AG04450 (cell line): ENCODE measurements at regions not wholly inside any gene's neighbourhood (a gene's known extent, or its start where the extent isn't known, plus 50 kb on each side); places are given as distances from the start of the nearest gene placed in this dataset.

ENCODE experiments used
- CTCF ChIA-PET: fragments of 300-600, 350-600 bp; formaldehyde crosslinking; extraction: SDS; loops from one replicate; lab custom pipeline; 2022; ENCODE audit warnings: antibody characterized with exemption, inconsistent platforms; lab: Charles Lee
- POLR2A ChIA-PET: fragments of 350-600 bp; formaldehyde crosslinking; extraction: SDS; loops from one replicate; lab custom pipeline; 2021; ENCODE audit warnings: antibody characterized with exemption, inconsistent platforms; lab: Yijun Ruan, JAX
- DNase-seq: peaks from one replicate; pipeline ENCODE4 v3.0.0-alpha.2; 2011; ENCODE audit warnings: low read depth, low spot score
- H3K27ac ChIP-seq: one replicate; pipeline ENCODE4 v1.5.1; 2012; ENCODE audit warnings: low read depth, low read length, control low read depth
- H3K27me3 ChIP-seq: one replicate; pipeline ENCODE4 v1.6.0; 2012; ENCODE audit warnings: low read length; ENCODE audit not compliant: control insufficient read depth, insufficient read depth
- H3K4me3 ChIP-seq: 2 replicates; pipeline ENCODE4 v1.5.1; 2011; ENCODE audit warnings: mild to moderate bottlenecking, low read depth, low read length, control low read depth
- H3K9me3 ChIP-seq: 2 replicates; pipeline ENCODE4 v1.5.1; 2012; ENCODE audit warnings: low read length; ENCODE audit not compliant: control insufficient read depth, insufficient read depth
- TF ChIP-seq, protein P1 (sequence below): IDR thresholded peaks from 2 replicates; pipeline ENCODE4 v1.5.1; 2011; ENCODE audit warnings: low read depth, low read length, control low read depth, inconsistent platforms

DNA sequence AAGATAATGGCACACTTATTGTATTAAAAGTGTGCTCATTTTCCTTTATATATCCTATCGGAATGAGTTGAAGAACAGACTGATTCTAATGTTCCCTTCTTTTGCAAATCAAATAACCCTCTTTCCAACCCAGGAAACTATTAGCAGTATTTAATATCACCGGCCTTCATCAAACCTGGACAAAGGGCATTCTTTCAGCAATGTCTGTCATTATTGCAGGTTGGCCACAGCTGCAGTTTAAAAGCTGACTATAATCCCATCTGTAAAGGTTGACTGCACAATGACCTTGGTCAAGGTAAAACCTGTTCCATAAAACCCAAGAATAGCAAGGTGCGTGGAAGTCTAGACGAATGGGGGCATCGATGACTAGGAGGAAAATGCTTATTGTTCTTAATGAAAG, 472.3 kb upstream of the SOX5 start:
- TF ChIP-seq, protein P1, sequence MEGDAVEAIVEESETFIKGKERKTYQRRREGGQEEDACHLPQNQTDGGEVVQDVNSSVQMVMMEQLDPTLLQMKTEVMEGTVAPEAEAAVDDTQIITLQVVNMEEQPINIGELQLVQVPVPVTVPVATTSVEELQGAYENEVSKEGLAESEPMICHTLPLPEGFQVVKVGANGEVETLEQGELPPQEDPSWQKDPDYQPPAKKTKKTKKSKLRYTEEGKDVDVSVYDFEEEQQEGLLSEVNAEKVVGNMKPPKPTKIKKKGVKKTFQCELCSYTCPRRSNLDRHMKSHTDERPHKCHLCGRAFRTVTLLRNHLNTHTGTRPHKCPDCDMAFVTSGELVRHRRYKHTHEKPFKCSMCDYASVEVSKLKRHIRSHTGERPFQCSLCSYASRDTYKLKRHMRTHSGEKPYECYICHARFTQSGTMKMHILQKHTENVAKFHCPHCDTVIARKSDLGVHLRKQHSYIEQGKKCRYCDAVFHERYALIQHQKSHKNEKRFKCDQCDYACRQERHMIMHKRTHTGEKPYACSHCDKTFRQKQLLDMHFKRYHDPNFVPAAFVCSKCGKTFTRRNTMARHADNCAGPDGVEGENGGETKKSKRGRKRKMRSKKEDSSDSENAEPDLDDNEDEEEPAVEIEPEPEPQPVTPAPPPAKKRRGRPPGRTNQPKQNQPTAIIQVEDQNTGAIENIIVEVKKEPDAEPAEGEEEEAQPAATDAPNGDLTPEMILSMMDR, result no peak
- Histone ChIP-seq H3K9me3 (no peaks in the 10 kb centered on the region), H3K27ac (no peak overlapping the region), H3K4me3 (no peak overlapping the region), H3K27me3 (no peaks in the 10 kb centered on the region)
- CTCF ChIA-PET, result no interaction called here
- POLR2A ChIA-PET, result no interaction called here
- no peak for DNase-seq

DNA sequence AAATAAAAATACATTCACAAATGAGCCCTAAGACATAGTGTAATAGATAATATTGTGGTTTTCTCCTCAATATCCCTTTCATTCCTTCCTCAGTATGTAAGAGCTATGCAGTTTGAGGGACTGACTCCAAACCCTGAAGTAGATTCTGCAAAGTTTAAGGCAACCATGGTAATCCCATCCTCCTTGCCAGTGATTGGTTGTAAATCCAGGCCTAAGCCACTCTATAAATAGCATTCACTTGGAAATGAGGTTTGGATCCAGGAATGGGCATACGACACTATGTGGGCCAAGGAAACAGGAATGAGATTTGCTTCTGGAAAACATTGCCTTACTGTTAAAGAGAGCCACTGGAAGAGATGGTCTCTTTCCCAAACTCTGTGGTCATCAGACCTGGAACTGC, 468.7 kb upstream of the SOX5 start:
- DNase-seq, result no peak
- CTCF ChIA-PET, result no interaction called here
- TF ChIP-seq, protein P1, result no peak
- H3K4me3 ChIP-seq, result no peak overlapping the region
- no peak overlapping the region for H3K27ac ChIP-seq
- no peaks in the 10 kb centered on the region for H3K27me3 ChIP-seq
- H3K9me3 ChIP-seq, result no peaks in the 10 kb centered on the region
- POLR2A ChIA-PET, result no interaction called here

DNA sequence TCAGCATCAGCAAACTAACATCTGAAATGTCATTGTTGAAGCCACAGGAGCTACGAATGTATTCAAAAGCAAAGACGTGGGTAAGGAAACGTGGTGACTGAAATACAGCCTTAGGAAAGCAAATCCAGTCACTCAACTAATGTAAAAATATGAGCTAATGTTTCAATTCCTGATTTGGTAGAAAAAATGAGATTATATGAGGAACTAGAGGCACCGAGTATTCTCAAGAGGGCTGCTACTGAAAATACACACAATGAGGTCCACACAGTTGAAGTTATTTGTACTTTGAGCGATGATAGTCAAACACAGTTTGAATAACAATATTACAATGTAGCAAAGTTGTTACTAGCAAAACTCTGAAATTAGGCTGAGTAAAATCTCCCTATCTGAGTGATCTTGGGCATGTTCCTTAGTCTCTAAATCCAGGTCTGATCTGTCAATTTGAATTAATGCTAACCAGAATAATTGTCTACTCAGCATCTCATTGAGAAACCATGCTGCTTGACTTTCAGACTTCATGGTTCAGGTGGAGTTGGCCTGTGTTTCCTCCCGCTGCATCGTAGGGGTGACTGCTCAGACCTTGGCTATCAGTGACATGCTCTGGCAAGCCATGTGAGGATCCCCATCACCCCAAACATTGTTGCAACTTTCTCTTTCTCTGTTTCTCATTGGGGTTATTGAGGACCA, 467.1 kb upstream of the SOX5 start:
- TF ChIP-seq, protein P1, result no peak

DNA sequence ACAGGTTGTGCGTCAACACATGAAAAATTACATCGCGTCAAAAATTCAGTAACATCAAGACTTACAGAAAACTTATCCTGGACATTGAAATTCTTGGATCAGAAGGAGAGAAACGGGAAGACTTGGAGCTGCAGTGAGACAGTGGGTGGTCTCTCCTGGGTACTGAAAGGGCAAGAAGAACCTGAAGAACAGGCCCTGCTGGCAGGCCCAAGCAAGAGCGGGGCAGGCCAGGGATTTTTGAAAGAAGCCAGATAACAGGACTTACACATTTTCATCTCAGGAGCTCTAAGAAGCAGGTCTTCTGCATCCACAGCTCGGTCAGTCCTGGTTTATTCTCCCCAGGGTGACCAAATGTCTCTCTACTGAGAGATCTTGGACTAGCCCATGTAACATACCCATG, 466.5 kb upstream of the SOX5 start:
- H3K27ac ChIP-seq, result no peak overlapping the region
- H3K4me3 ChIP-seq, result no peak overlapping the region
- DNase-seq, result no peak
- ChIA-PET CTCF (no interaction called here), POLR2A (interaction anchor here (0.6 kb wide), 1 partner anchor 61 kb away, joined by 4 read pairs; no protein-coding TSS in a partner anchor)
- TF ChIP-seq, protein P1, result no peak
- no peaks in the 10 kb centered on the region for H3K27me3 ChIP-seq
- no peaks in the 10 kb centered on the region for H3K9me3 ChIP-seq

More for the DNA sequence above, 467.1 kb upstream of the SOX5 start:
- H3K27me3 ChIP-seq, result no peaks in the 10 kb centered on the region
- no peak overlapping the region for H3K27ac ChIP-seq
- no peak overlapping the region for H3K4me3 ChIP-seq
- no peak for DNase-seq
- no peaks in the 10 kb centered on the region for H3K9me3 ChIP-seq
- ChIA-PET POLR2A (interaction anchor here (0.6 kb wide), 1 partner anchor 62 kb away, joined by 4 read pairs; no protein-coding TSS in a partner anchor), CTCF (no interaction called here)

DNA sequence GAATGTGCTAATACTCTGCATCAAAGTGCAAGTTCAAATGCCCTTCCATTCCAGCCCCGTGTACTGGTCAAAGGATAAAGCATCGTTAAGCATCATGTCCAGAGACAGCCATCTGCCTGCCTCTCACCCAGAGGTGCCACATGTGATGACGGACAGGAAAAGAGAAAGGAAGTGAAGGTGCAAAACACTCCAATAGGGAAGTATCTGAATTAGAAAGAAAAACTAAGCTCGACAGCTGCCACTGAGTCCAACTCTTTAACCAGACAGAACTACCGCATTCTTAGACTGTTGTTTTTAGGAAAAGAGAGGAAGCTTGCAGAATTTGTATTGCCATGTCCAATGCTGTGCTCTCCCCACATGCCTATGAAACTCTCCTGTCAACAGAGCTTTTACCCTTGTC, 465.0 kb upstream of the SOX5 start:
- no peak for DNase-seq
- Histone ChIP-seq H3K9me3 (no peaks in the 10 kb centered on the region), H3K27ac (no peak overlapping the region), H3K4me3 (no peak overlapping the region), H3K27me3 (no peaks in the 10 kb centered on the region)
- CTCF ChIA-PET, result no interaction called here
- TF ChIP-seq, protein P1, result no peak
- POLR2A ChIA-PET, result no interaction called here
